CD4-positive, alpha-beta T cell treated with Interleukin-17A for 4 hours (primary cell): ENCODE measurements at regions not wholly inside any gene's neighbourhood (a gene's known extent, or its start where the extent isn't known, plus 50 kb on each side); places are given as distances from the start of the nearest gene placed in this dataset.

Experiments used
- DNase-seq: peaks from one replicate; pipeline ENCODE4 v3.0.0-alpha.2; 2020; ENCODE audit warnings: mixed read lengths

DNA sequence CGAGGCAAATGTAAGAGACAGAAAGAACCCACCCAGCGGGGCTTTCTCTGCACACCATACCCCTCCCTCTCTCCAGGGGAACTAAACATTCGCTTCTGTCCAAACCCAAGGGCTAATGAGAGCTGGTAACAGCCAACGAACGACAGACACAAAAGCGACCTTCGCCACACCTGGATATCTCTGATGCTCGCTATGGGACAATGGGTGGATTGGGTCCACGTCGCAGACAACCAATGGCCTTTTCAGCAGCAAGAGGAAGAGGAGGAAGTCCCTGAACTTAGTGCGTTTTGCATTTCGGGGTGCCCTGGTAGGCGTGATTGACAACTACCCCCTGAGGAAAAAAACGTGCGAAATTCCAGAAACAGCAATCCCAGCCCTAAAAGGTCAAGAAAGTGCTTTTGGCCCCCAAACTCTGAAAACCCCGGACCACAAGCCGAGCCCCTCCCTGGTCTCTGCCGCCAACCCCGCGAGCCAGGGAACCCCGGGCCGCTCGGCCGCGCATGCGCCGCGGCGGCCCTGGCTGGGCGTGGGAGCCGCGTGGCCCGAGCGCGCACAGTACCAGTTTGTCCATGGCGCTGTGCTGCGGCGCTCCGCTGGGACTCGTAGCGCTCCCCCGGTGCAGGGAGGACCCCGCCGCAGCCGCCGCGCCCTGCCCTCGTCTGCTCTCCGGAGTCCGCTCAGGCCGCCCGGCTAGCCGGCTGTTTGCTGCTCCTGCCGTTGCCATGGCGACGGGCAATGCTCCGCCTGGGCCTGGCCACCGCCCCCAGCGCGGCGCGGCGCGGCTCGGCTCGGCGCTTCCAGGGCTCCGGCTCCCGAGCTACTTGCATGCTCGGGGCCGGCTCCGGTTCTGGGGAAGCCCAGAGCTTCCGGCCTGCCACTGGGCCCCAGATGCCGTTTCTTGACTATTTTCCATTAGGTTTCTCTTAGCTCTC, 66.9 kb upstream of the DNAH5 start:
- peak; percentile 4 for DNase-seq

DNA sequence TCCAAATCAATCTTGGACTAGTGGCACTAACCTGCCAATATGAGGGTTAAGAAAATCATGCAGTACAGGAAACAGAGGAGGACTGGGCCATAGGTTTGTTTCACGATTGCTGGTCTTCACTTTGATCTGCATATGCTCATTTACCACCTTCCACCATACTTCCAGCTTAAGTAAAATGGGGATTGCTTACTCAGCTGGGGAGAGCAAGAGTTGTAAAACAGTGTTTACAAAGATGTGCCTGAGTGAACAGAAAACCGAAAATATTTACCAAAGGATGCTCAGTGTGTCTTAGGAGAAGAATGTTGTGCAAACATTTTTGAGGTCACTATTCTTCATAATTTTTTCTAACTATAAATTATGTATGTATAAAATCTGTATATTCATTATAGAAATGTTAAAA, 65.1 kb upstream of the DNAH5 start:
- DNase-seq = no peak

- DNase-seq = no peak
Observed at GRCh38 chr5:14008819-14009311, 64.4 kb upstream of the DNAH5 start.

- DNase-seq = no peak
Observed at GRCh38 chr5:14006823-14007520, 62.5 kb upstream of the DNAH5 start.

GRCh38 chr5:14004598-14005394, 60.3 kb upstream of the DNAH5 start:
- DNase-seq = no peak

DNA sequence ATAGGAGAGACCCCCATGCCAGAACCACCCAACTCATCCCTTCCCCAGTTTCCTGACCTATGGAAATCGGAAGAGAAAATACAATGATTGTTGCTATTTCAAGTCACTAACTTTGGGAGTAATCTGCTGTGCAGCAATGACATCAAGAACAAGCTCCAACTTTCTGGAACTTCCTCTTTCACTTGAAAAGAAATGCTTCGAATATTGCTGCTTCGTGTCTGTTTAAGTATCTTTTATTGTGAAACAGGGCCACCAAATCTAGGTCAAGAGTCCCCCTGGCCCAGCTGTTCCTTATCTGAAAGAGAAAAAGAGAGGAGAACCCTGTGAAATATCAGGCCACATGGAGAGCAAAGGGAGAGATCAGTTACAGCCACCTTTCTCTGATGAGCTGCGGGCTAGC, 59.4 kb upstream of the DNAH5 start:
- DNase-seq = no peak

DNA sequence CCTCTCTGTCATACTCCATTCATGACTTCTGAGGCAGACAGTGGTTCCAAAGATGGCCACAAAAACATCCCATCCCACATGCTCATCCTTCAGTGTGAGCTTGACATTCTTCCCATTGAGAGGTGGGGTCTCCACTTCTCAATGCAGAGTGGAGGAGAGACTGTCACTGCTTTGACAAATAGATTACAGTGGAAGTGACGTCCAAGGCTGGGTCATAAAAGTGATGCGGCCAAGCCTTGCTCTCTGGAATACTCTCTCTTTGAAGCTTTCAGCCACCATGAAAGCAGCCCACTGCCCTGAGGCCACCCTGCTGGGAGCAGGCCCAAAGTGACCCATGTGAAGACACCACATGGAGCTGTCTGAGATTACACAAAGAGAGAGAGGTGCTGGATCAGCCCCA, 59.0 kb upstream of the DNAH5 start:
- DNase-seq = no peak

- no peak for DNase-seq
Observed at GRCh38 chr5:13998254-13998653, 53.8 kb upstream of the DNAH5 start.

GRCh38 chr5:13997514-13997913, 53.0 kb upstream of the DNAH5 start:
- DNase-seq = no peak

GRCh38 chr5:13994621-13995253, 50.2 kb upstream of the DNAH5 start:
- DNase-seq = no peak
